ENCODE measurements at regions not wholly inside any gene's neighbourhood (a gene's known extent, or its start where the extent isn't known, plus 50 kb on each side); places are given as distances from the start of the nearest gene placed in this dataset.

- H3K9me3 ChIP-seq (ENCODE audit: control insufficient read depth, low read length): no peaks in the 10 kb centered on the region
- no peaks in the 10 kb centered on the region for H3K4me1 ChIP-seq (ENCODE audit: control insufficient read depth, insufficient read depth, low read length, poor library complexity, severe bottlenecking)
- no peaks in the 10 kb centered on the region for H3K36me3 ChIP-seq (ENCODE audit: control insufficient read depth, insufficient read depth, low read length)
- 81 to 82% methylated on average over 2 to 4 of the region's 5 CpGs for WGBS, 2 experiments (ENCODE audit: insufficient coverage in 2 of 2)
- no peak overlapping the region for H3K4me3 ChIP-seq (ENCODE audit: extremely low read depth, insufficient read depth, low read length, poor library complexity, severe bottlenecking)
- no peak overlapping the region for H3K27ac ChIP-seq (ENCODE audit: low read depth, low read length, severe bottlenecking)
Measured at GRCh38 chr4:12084690-12085089, 656.0 kb upstream of the HS3ST1 start.

- Histone ChIP-seq H3K4me3 (ENCODE audit: extremely low read depth, insufficient read depth, low read length, poor library complexity, severe bottlenecking) (no peak overlapping the region), H3K36me3 (ENCODE audit: control insufficient read depth, insufficient read depth, low read length) (no peaks in the 10 kb centered on the region), H3K27ac (ENCODE audit: low read depth, low read length, severe bottlenecking) (no peak overlapping the region), H3K4me1 (ENCODE audit: control insufficient read depth, insufficient read depth, low read length, poor library complexity, severe bottlenecking) (no peaks in the 10 kb centered on the region), H3K9me3 (ENCODE audit: control insufficient read depth, low read length) (no peaks in the 10 kb centered on the region)
- 83 to 100% methylated on average over 2 of the region's 2 CpGs for WGBS, 2 experiments (ENCODE audit: insufficient coverage in 2 of 2)
Measured at GRCh38 chr4:12071316-12071715, 642.6 kb upstream of the HS3ST1 start.

GRCh38 chr4:12053966-12054365, 625.3 kb upstream of the HS3ST1 start:
- Histone ChIP-seq H3K9me3 (ENCODE audit: control insufficient read depth, low read length) (no peaks in the 10 kb centered on the region), H3K36me3 (ENCODE audit: control insufficient read depth, insufficient read depth, low read length) (no peaks in the 10 kb centered on the region), H3K27ac (ENCODE audit: low read depth, low read length, severe bottlenecking) (no peak overlapping the region), H3K4me1 (ENCODE audit: control insufficient read depth, insufficient read depth, low read length, poor library complexity, severe bottlenecking) (no peaks in the 10 kb centered on the region), H3K4me3 (ENCODE audit: extremely low read depth, insufficient read depth, low read length, poor library complexity, severe bottlenecking) (no peak overlapping the region)
- 60% methylated on average over 1 of the region's 2 CpGs; no CpG with 5 or more reads in 1 of the 2 experiments for WGBS, 2 experiments (ENCODE audit: insufficient coverage in 2 of 2)

DNA sequence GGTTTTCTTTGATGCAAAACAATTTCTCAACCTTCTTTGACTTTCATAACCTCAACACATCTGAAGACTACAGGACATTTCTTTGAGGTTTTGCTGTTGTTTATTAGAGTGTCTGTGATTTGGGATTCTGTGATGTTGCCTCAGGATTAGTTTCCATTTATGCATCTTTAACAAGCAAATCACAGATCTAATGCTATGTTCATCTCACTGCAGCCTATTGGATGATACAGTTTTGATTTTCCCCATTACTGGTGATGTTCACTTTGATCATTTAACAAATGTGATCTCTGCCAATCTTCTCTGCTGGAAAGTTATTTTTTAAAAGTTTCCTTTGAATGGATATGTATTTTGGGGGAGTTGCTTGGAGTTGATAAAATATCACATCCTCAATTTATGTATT, 624.9 kb upstream of the HS3ST1 start:
- no peak overlapping the region for H3K4me3 ChIP-seq (ENCODE audit: extremely low read depth, insufficient read depth, low read length, poor library complexity, severe bottlenecking)
- no peak overlapping the region for H3K27ac ChIP-seq (ENCODE audit: low read depth, low read length, severe bottlenecking)
- H3K36me3 ChIP-seq (ENCODE audit: control insufficient read depth, insufficient read depth, low read length): no peaks in the 10 kb centered on the region
- no peaks in the 10 kb centered on the region for H3K4me1 ChIP-seq (ENCODE audit: control insufficient read depth, insufficient read depth, low read length, poor library complexity, severe bottlenecking)
- no peaks in the 10 kb centered on the region for H3K9me3 ChIP-seq (ENCODE audit: control insufficient read depth, low read length)

DNA sequence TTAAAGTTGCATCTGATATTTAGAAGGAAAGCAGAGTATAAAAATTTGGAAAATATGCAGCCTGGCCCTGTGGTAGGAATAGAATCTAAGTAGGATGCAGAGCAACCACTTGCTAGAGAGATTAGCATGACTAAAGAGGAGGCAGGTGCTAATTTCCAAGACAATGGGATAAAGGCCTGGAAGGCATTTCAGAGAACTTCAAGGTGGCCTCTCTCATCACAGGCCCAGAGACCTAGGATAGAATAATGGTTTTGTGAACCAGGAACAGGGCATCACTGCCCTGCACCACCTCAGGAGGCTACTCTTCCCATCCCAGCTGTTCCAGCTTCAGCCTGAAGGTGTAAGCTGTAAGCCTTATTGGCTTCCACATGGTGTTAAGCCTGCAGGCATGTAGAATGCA, 621.7 kb upstream of the HS3ST1 start:
- no peaks in the 10 kb centered on the region for H3K9me3 ChIP-seq (ENCODE audit: control insufficient read depth, low read length)
- H3K36me3 ChIP-seq (ENCODE audit: control insufficient read depth, insufficient read depth, low read length): no peaks in the 10 kb centered on the region
- no peaks in the 10 kb centered on the region for H3K4me1 ChIP-seq (ENCODE audit: control insufficient read depth, insufficient read depth, low read length, poor library complexity, severe bottlenecking)
- H3K4me3 ChIP-seq (ENCODE audit: extremely low read depth, insufficient read depth, low read length, poor library complexity, severe bottlenecking): no peak overlapping the region
- H3K27ac ChIP-seq (ENCODE audit: low read depth, low read length, severe bottlenecking): no peak overlapping the region

- Histone ChIP-seq H3K4me3 (ENCODE audit: extremely low read depth, insufficient read depth, low read length, poor library complexity, severe bottlenecking) (no peak overlapping the region), H3K36me3 (ENCODE audit: control insufficient read depth, insufficient read depth, low read length) (no peaks in the 10 kb centered on the region), H3K9me3 (ENCODE audit: control insufficient read depth, low read length) (peaks cover 15% of the 10 kb centered on the region), H3K4me1 (ENCODE audit: control insufficient read depth, insufficient read depth, low read length, poor library complexity, severe bottlenecking) (no peaks in the 10 kb centered on the region), H3K27ac (ENCODE audit: low read depth, low read length, severe bottlenecking) (no peak overlapping the region)
- no CpG with 5 or more reads among the region's 4 CpGs for WGBS, 2 experiments (ENCODE audit: insufficient coverage in 2 of 2)
Measured at GRCh38 chr4:12042818-12043217, 614.1 kb upstream of the HS3ST1 start.

GRCh38 chr4:12041828-12042227, 613.1 kb upstream of the HS3ST1 start:
- H3K4me3 ChIP-seq (ENCODE audit: extremely low read depth, insufficient read depth, low read length, poor library complexity, severe bottlenecking): no peak overlapping the region
- H3K27ac ChIP-seq (ENCODE audit: low read depth, low read length, severe bottlenecking): no peak overlapping the region
- no CpG with 5 or more reads among the region's 2 CpGs for WGBS, 2 experiments (ENCODE audit: insufficient coverage in 2 of 2)
- H3K9me3 ChIP-seq (ENCODE audit: control insufficient read depth, low read length): peaks cover 15% of the 10 kb centered on the region
- H3K4me1 ChIP-seq (ENCODE audit: control insufficient read depth, insufficient read depth, low read length, poor library complexity, severe bottlenecking): no peaks in the 10 kb centered on the region
- H3K36me3 ChIP-seq (ENCODE audit: control insufficient read depth, insufficient read depth, low read length): no peaks in the 10 kb centered on the region

GRCh38 chr4:12036450-12036849, 607.8 kb upstream of the HS3ST1 start:
- H3K36me3 ChIP-seq (ENCODE audit: control insufficient read depth, insufficient read depth, low read length): no peaks in the 10 kb centered on the region
- H3K4me3 ChIP-seq (ENCODE audit: extremely low read depth, insufficient read depth, low read length, poor library complexity, severe bottlenecking): no peak overlapping the region
- H3K4me1 ChIP-seq (ENCODE audit: control insufficient read depth, insufficient read depth, low read length, poor library complexity, severe bottlenecking): no peaks in the 10 kb centered on the region
- WGBS, 2 experiments (ENCODE audit: insufficient coverage in 2 of 2): 76 to 100% methylated on average over 2 to 3 of the region's 3 CpGs
- peaks cover 15% of the 10 kb centered on the region for H3K9me3 ChIP-seq (ENCODE audit: control insufficient read depth, low read length)
- H3K27ac ChIP-seq (ENCODE audit: low read depth, low read length, severe bottlenecking): no peak overlapping the region

GRCh38 chr4:12028258-12028657, 599.6 kb upstream of the HS3ST1 start:
- Histone ChIP-seq H3K27ac (ENCODE audit: low read depth, low read length, severe bottlenecking) (no peak overlapping the region), H3K4me3 (ENCODE audit: extremely low read depth, insufficient read depth, low read length, poor library complexity, severe bottlenecking) (no peak overlapping the region), H3K9me3 (ENCODE audit: control insufficient read depth, low read length) (no peaks in the 10 kb centered on the region), H3K36me3 (ENCODE audit: control insufficient read depth, insufficient read depth, low read length) (no peaks in the 10 kb centered on the region), H3K4me1 (ENCODE audit: control insufficient read depth, insufficient read depth, low read length, poor library complexity, severe bottlenecking) (no peaks in the 10 kb centered on the region)
- 84 to 92% methylated on average over 3 of the region's 5 CpGs for WGBS, 2 experiments (ENCODE audit: insufficient coverage in 2 of 2)

DNA sequence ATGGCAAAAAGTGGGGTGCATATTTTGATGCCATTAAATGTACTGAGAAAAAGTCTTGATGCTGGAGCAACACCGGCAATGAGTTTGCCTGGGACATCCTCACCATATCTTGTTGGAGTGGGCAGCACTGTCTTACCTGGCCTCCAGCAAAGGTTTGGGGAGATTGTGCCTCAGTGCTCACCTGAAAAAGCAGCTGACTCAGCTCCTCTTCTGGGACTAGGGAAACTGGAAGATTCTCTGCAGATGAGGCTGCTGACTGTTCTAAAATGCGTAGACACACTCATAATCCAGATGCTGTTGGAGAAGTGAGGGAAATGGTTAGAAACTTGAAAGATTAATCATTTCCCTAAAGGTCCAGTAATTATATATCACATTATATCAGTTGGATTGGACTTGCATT, 593.7 kb upstream of the HS3ST1 start:
- Histone ChIP-seq H3K4me3 (ENCODE audit: extremely low read depth, insufficient read depth, low read length, poor library complexity, severe bottlenecking) (no peak overlapping the region), H3K27ac (ENCODE audit: low read depth, low read length, severe bottlenecking) (no peak overlapping the region), H3K4me1 (ENCODE audit: control insufficient read depth, insufficient read depth, low read length, poor library complexity, severe bottlenecking) (no peaks in the 10 kb centered on the region), H3K36me3 (ENCODE audit: control insufficient read depth, insufficient read depth, low read length) (no peaks in the 10 kb centered on the region), H3K9me3 (ENCODE audit: control insufficient read depth, low read length) (no peaks in the 10 kb centered on the region)
- WGBS, 2 experiments (ENCODE audit: insufficient coverage in 2 of 2): 88 to 100% methylated on average over 1 of the region's 2 CpGs

- Histone ChIP-seq H3K27ac (ENCODE audit: low read depth, low read length, severe bottlenecking) (no peak overlapping the region), H3K4me3 (ENCODE audit: extremely low read depth, insufficient read depth, low read length, poor library complexity, severe bottlenecking) (no peak overlapping the region), H3K4me1 (ENCODE audit: control insufficient read depth, insufficient read depth, low read length, poor library complexity, severe bottlenecking) (no peaks in the 10 kb centered on the region), H3K36me3 (ENCODE audit: control insufficient read depth, insufficient read depth, low read length) (no peaks in the 10 kb centered on the region), H3K9me3 (ENCODE audit: control insufficient read depth, low read length) (peaks cover 5% of the 10 kb centered on the region)
- 100% methylated on average over 1 of the region's 1 CpG; no CpG with 5 or more reads in 1 of the 2 experiments for WGBS, 2 experiments (ENCODE audit: insufficient coverage in 2 of 2)
Measured at GRCh38 chr4:12016729-12017128, 588.0 kb upstream of the HS3ST1 start.

DNA sequence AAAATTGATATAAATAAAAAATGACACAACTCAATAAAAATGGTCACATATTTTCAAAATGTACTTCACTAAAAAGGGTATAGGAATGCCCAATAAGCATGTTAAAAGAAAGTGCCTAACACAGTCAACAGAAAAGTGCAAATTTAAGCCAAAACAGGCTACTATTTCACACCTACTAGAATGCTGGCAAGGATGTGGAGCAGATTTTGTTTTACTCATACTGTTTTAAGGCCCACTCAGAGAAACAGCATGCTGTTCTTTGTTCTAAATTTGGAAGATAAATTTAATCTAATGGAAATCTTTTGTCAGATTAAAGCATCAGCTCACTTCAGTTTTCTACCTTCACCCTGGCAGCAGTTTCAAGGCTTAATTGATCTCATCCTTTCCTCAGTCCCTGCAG, 576.8 kb upstream of the HS3ST1 start:
- Histone ChIP-seq H3K4me1 (ENCODE audit: control insufficient read depth, insufficient read depth, low read length, poor library complexity, severe bottlenecking) (no peaks in the 10 kb centered on the region), H3K27ac (ENCODE audit: low read depth, low read length, severe bottlenecking) (no peak overlapping the region), H3K36me3 (ENCODE audit: control insufficient read depth, insufficient read depth, low read length) (no peaks in the 10 kb centered on the region), H3K4me3 (ENCODE audit: extremely low read depth, insufficient read depth, low read length, poor library complexity, severe bottlenecking) (no peak overlapping the region), H3K9me3 (ENCODE audit: control insufficient read depth, low read length) (no peaks in the 10 kb centered on the region)
